Activated CD4-positive, alpha-beta T cell treated with anti-CD3 and anti-CD28 coated beads, Interleukin-2, amount 10 ng/mL, durations not matched to agents 7 days and 5 days (primary cell): ENCODE measurements at regions not wholly inside any gene's neighbourhood (a gene's known extent, or its start where the extent isn't known, plus 50 kb on each side); places are given as distances from the start of the nearest gene placed in this dataset.

Experiments
- CTCF ChIA-PET: fragments of 350-600 bp; sonication (Branson Sonifier 250); formaldehyde crosslinking; loops from one replicate; lab custom pipeline; 2021; ENCODE audit warnings: antibody characterized with exemption; lab: Charles Lee
- POLR2A ChIA-PET: fragments of 350-600 bp; sonication (Branson Sonifier 250); formaldehyde crosslinking; loops from one replicate; lab custom pipeline; 2021; ENCODE audit warnings: antibody characterized with exemption; lab: Charles Lee
- DNase-seq: peaks from one replicate; pipeline ENCODE4 v3.0.0-alpha.2; 2020
- H3K27ac Mint-ChIP-seq: one replicate; pipeline ENCODE4 v1.8.0; 2021; ENCODE audit warnings: mild to moderate bottlenecking, moderate library complexity, mixed read lengths
- H3K27me3 Mint-ChIP-seq: one replicate; pipeline ENCODE4 v1.8.0; 2021; ENCODE audit warnings: mixed read lengths
- H3K36me3 Mint-ChIP-seq: one replicate; pipeline ENCODE4 v1.8.0; 2021; ENCODE audit warnings: low read depth, mixed read lengths
- H3K4me1 Mint-ChIP-seq: one replicate; pipeline ENCODE4 v1.8.0; 2021; ENCODE audit warnings: mixed read lengths
- H3K4me3 Mint-ChIP-seq: one replicate; pipeline ENCODE4 v1.8.0; 2021; ENCODE audit warnings: mild to moderate bottlenecking, moderate library complexity, mixed read lengths
- H3K9me3 Mint-ChIP-seq: one replicate; pipeline ENCODE4 v1.8.0; 2021; ENCODE audit warnings: mixed read lengths

DNA sequence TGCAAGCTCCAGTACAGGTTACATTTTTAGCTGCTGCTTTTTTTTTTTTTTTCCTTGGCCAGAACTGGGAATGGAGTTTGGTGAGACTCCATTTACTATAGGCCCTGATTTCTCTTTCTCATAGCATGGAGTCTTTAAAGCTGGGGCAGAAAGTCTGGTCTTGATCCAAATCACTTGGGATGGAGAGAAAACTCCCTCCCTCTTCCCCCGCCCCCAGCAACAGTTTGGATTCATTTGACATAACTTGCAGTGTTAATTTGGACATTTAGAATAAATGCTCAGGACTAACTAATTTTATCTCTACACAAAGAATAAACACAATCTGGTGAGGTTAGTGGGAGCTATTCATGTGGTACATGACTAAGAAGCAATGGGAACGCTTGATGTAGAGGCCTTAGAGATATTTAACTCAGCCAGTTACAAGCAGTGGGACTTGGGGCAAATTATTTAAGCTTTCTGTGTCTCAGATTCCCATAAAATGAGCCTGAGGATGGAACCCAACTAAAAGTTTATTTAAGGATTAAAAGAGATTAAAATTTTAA lies 107.3 kb upstream of the ARHGAP5 start:
- ChIA-PET CTCF (interaction anchor here (0.7 kb wide), 1 partner anchor 183 kb away, joined by 3 read pairs; no protein-coding TSS in a partner anchor), POLR2A (no interaction called here)
- H3K36me3 Mint-ChIP-seq, result peaks cover 2% of the 10 kb centered on the region
- no peaks in the 10 kb centered on the region for H3K27me3 Mint-ChIP-seq
- H3K27ac Mint-ChIP-seq, result no peak overlapping the region
- peaks cover 8% of the 10 kb centered on the region for H3K9me3 Mint-ChIP-seq
- no peak overlapping the region for H3K4me3 Mint-ChIP-seq
- no peak for DNase-seq
- H3K4me1 Mint-ChIP-seq, result peaks cover 9% of the 10 kb centered on the region

DNA sequence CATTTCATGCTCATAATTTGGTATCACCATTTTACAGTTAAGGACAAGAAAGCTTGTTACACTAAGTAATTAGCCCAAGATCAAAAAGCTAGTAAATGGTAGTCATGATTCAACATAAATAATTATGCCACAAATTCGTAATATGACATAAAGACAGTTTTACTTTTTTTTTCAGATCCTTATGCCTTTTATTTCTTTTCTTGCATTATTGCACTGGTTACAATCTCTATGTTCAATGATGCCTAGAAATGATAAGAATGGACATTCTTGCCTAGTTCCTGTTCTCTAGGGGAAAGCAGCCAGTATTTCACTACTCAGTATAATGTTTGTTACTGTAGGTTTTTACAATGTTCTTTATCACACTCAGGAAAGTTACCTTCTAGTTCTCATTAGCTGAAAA lies 106.4 kb upstream of the ARHGAP5 start:
- Mint-ChIP-seq H3K4me3 (no peak overlapping the region), H3K4me1 (peaks cover 7% of the 10 kb centered on the region), H3K9me3 (peaks cover 8% of the 10 kb centered on the region), H3K27ac (no peak overlapping the region), H3K27me3 (no peaks in the 10 kb centered on the region), H3K36me3 (peaks cover 2% of the 10 kb centered on the region)
- CTCF ChIA-PET, result no interaction called here
- no peak for DNase-seq
- POLR2A ChIA-PET, result no interaction called here

DNA sequence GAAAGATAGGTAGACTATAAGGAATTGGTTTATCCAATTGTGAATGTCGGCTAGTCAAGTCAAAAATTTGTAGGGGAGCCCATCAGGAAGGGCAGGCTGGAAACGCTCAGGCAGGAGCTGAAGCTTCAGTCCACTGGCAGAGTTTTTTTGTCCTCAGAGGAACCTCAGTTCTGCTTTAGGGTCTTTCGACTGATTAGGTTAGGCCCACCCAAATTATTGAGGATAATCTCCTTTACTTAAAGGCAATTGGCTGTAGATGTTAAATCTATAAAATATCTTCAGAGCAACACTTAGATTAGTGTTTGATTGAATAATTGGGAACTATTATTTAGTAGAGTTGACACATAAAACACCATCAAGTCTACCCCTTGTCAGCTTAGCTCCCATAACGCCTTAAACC lies 105.5 kb upstream of the ARHGAP5 start:
- ChIA-PET CTCF (interaction anchor here (0.6 to 1.0 kb wide), 2 partner anchors 16 to 17 kb away, joined by 3 read pairs; no protein-coding TSS in a partner anchor), POLR2A (no interaction called here)
- peaks cover 2% of the 10 kb centered on the region for H3K36me3 Mint-ChIP-seq
- no peaks in the 10 kb centered on the region for H3K4me1 Mint-ChIP-seq
- no peaks in the 10 kb centered on the region for H3K27me3 Mint-ChIP-seq
- H3K27ac Mint-ChIP-seq, result no peak overlapping the region
- no peak for DNase-seq
- H3K9me3 Mint-ChIP-seq, result peaks cover 8% of the 10 kb centered on the region
- no peak overlapping the region for H3K4me3 Mint-ChIP-seq

DNA sequence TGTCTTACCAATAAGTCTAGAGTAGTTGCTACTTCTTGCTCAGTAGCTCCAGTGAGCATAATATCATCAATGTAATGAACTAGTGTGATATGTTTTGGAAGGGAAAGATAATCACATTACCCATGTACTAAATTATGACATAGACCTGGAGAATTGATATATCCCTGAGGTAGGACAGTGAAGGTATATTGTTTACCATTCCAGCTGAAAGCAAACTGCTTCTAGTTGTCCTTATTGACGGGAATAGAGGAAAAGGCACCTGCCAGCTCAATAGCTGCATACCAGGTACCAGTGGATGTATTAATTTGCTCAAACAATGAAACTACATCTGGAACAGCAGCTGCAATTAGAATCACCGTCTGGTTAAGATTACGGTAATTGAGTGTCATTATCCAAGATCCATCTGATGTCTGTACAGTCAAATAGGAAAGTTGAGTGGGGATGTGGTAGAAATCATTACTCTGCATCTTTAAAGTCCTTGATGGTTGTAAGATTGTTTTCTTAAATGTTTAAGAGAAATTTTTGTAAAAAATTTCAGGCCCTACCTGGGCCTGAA lies 100.0 kb upstream of the ARHGAP5 start:
- Mint-ChIP-seq H3K4me1 (no peaks in the 10 kb centered on the region), H3K4me3 (no peak overlapping the region), H3K9me3 (peaks cover 6% of the 10 kb centered on the region), H3K27me3 (no peaks in the 10 kb centered on the region), H3K27ac (no peak overlapping the region), H3K36me3 (no peaks in the 10 kb centered on the region)
- ChIA-PET CTCF (no interaction called here), POLR2A (no interaction called here)
- DNase-seq, result no peak

DNA sequence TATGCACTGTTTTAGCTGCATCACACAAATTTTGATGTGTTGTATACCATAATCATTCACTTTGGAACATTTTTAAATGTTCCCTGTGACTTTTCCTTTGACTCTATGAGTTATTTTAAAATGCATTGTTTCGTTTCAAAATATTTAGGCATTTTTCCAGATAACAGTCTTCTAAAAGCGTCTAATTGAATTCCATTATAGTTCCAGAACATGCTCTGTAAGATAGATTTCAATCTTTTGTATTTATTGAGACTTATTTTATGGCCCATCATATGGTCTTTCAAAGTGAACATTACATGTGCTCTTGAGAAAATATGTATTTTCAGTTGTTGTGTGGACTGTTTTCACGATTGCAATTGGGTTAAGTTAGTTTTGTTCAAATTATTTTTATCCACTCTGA lies 98.7 kb upstream of the ARHGAP5 start:
- DNase-seq, result no peak
- Mint-ChIP-seq H3K36me3 (no peaks in the 10 kb centered on the region), H3K9me3 (peaks cover 6% of the 10 kb centered on the region), H3K27me3 (no peaks in the 10 kb centered on the region), H3K4me1 (no peaks in the 10 kb centered on the region), H3K4me3 (no peak overlapping the region), H3K27ac (no peak overlapping the region)
- CTCF ChIA-PET, result interaction anchor here (0.7 kb wide), 1 partner anchor 402 kb away, joined by 3 read pairs; no protein-coding TSS in a partner anchor
- POLR2A ChIA-PET, result no interaction called here

DNA sequence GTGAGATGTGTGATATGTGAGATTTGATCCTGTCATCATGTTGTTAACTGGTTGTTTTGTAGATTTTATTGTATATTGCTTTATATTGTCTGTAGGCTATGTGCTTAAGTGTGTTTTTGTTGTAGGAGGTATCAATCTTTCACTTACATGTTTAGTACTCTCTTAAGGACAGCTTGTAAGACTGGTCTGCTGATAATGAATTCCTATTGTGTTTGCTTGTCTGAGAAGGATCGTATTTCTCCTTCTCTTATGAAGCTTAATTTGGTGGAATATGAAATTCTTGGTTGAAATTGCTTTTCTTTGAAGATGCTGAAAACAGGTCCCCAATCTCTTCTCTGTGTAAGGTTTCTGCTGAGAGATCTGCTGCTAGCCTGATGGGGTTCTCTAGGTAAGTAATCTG lies 94.5 kb upstream of the ARHGAP5 start:
- Mint-ChIP-seq H3K4me1 (no peaks in the 10 kb centered on the region), H3K36me3 (peaks cover 1% of the 10 kb centered on the region), H3K27ac (no peak overlapping the region), H3K9me3 (peaks cover 7% of the 10 kb centered on the region), H3K27me3 (no peaks in the 10 kb centered on the region), H3K4me3 (no peak overlapping the region)
- DNase-seq, result no peak
- POLR2A ChIA-PET, result no interaction called here
- CTCF ChIA-PET, result interaction anchor here (0.6 kb wide), 1 partner anchor 280 kb away, joined by 5 read pairs; no protein-coding TSS in a partner anchor

DNA sequence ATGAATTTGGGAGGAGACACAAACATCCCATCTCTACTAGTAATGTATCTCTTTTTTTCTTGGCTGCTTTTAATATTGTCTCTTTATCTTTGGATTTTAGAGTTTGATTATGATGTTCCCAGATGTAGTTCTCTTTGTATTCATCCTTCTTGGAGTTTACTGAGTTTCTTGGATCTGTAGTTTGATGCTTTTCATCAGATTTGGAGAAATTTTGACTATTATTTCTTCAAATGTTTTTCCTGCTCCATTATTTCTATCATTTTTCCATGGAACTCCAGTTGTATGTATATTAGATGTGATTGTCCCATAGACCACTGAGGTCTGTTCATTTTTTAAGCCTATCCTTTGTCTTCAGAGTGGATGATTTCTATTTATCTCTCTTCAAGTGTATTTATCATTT lies 90.7 kb upstream of the ARHGAP5 start:
- H3K36me3 Mint-ChIP-seq, result peaks cover 1% of the 10 kb centered on the region
- H3K4me1 Mint-ChIP-seq, result no peaks in the 10 kb centered on the region
- DNase-seq, result no peak
- H3K9me3 Mint-ChIP-seq, result peaks cover 6% of the 10 kb centered on the region
- ChIA-PET POLR2A (no interaction called here), CTCF (no interaction called here)
- H3K27me3 Mint-ChIP-seq, result peaks cover 7% of the 10 kb centered on the region
- no peak overlapping the region for H3K27ac Mint-ChIP-seq
- no peak overlapping the region for H3K4me3 Mint-ChIP-seq

DNA sequence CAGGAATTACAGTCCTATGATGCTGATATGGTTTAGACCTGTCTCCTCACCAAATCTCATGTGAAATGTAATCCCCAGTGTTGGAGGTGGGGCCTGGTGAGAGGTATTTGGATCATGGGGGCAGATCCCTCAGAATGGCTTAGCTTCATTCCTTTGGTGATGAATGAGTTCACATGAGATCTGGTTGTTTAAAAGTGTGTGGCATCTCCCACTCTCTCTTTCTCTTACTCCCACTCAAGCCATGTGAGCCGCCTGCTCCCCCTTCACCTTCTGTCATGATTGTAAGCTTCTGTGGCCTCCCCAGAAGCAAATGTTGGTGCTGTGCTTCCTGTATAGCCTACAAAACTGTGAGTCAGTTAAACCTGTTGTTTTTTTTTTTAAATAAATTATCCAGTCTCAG lies 89.4 kb upstream of the ARHGAP5 start:
- Mint-ChIP-seq H3K4me3 (no peak overlapping the region), H3K9me3 (peaks cover 4% of the 10 kb centered on the region), H3K36me3 (peaks cover 1% of the 10 kb centered on the region), H3K27me3 (peaks cover 12% of the 10 kb centered on the region), H3K4me1 (no peaks in the 10 kb centered on the region), H3K27ac (no peak overlapping the region)
- ChIA-PET CTCF (interaction anchor here (0.6 kb wide), 1 partner anchor 44 kb away, joined by 4 read pairs; no protein-coding TSS in a partner anchor), POLR2A (no interaction called here)
- no peak for DNase-seq

DNA sequence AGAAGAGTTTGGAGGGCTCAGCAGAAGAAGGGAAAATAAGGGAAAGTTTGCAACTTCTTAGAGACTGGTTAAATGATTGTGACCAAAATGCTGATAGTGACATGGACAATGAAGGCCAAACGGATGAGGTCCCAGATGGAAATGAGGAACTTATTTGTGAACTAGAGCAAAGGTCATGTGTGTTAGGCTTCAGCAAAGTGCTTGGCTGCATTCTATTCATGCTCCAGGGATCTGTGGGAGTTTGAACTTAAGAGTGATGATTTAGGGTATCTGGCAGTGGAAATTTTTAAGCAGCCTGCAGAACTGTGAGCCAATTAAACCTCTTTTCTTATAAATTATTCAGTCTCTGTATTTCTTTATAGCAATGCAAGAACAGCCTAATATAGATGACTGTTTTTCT lies 88.9 kb upstream of the ARHGAP5 start:
- H3K27me3 Mint-ChIP-seq, result peaks cover 12% of the 10 kb centered on the region
- H3K9me3 Mint-ChIP-seq, result peaks cover 4% of the 10 kb centered on the region
- POLR2A ChIA-PET, result no interaction called here
- H3K4me1 Mint-ChIP-seq, result no peaks in the 10 kb centered on the region
- no peak overlapping the region for H3K4me3 Mint-ChIP-seq
- CTCF ChIA-PET, result no interaction called here
- peaks cover 1% of the 10 kb centered on the region for H3K36me3 Mint-ChIP-seq
- DNase-seq, result no peak
- H3K27ac Mint-ChIP-seq, result no peak overlapping the region

DNA sequence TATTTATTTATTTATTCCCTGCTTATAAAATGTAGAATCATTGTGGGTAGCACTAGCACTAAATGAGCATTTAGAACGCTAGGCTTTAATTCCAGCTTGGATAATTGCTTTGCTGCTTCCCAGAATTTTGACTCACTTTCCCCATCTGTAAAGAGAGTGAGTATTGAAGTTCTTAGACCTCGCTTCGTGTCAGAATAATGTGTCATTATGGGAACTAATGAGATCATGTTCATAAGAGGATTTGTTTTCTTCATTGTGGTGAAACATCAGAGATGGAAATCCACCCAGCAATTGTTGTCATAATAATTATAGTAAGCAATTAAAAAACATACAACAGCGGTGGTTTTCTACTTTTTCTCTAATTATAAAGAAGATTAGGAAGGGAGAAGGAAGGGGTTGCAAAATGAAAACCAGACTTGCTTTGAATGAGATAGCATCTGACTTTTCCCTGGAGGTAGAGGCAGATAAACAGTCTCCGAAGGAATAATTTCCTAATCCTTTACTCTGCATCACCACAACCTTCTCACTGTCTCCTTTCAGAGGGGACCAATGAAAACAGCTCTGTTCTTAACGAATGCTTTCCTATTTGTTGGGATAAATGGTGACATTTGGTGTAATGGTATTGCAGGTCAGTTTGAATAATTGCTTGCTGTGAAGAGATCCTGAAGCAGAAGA lies 86.8 kb upstream of the ARHGAP5 start:
- POLR2A ChIA-PET, result interaction anchor here (0.5 kb wide), 1 partner anchor 29 kb away, joined by 3 read pairs; no protein-coding TSS in a partner anchor
- Mint-ChIP-seq H3K27me3 (peaks cover 12% of the 10 kb centered on the region), H3K4me1 (no peaks in the 10 kb centered on the region), H3K36me3 (peaks cover 1% of the 10 kb centered on the region), H3K27ac (no peak overlapping the region), H3K9me3 (peaks cover 4% of the 10 kb centered on the region), H3K4me3 (no peak overlapping the region)
- no peak for DNase-seq
- CTCF ChIA-PET, result no interaction called here

DNA sequence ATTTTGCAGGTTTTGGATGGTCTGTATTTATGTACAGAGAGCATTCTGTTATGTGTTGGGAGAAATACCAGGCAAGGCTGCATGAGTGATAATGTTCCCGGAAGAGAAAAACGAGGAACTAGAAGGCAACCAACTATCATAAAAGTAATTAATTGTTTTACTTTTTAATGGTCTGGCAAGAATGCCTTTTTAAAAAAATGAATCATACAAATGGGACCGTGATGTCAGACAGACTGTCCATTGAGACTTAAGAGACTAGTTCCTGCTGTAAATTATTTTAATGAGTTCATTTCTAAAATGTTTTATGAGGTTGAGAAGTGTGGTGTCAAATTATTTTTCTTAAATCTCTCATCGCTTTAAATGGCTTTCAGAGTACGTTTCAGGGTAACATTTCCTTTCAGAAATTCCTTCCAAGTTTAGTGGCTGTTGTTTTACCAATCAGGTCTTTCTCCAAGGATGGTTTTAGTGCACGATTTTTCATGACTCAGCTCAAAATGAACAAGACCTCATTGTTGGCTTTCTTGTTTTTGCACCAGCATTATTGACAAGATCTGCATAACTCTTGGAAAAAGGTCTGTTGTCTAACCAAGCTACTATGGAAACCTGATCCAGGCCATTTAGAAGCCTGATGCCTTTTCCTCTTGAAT lies 86.1 kb upstream of the ARHGAP5 start:
- CTCF ChIA-PET, result no interaction called here
- no peak overlapping the region for H3K4me3 Mint-ChIP-seq
- H3K36me3 Mint-ChIP-seq, result peaks cover 1% of the 10 kb centered on the region

DNA sequence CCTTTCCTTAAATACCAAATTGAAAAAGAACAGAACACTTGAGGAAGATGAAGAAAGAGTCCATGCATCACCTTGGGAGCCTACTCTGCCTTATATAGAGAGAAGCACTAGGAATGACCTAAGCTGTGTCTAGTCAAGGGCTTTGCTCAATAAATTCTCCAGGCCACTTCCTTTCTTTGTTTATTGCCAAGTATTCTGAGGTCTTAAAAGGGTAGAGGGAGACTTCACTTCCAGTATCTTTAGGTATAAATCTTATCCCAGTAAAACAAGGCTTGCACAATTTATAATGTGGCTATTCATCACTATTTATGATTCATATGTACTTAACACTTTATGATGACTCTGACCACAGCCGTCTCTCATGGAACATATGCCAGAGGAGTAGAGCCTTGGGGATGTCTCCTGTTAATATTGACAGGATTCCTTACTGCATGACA lies 85.1 kb upstream of the ARHGAP5 start:
- ChIA-PET POLR2A (no interaction called here), CTCF (no interaction called here)
- no peak overlapping the region for H3K4me3 Mint-ChIP-seq
- H3K4me1 Mint-ChIP-seq, result no peaks in the 10 kb centered on the region
- no peaks in the 10 kb centered on the region for H3K9me3 Mint-ChIP-seq
- no peaks in the 10 kb centered on the region for H3K36me3 Mint-ChIP-seq
- no peak overlapping the region for H3K27ac Mint-ChIP-seq
- DNase-seq, result no peak
- peaks cover 12% of the 10 kb centered on the region for H3K27me3 Mint-ChIP-seq

More for the DNA sequence above, 86.1 kb upstream of the ARHGAP5 start:
- Mint-ChIP-seq H3K27ac (no peak overlapping the region), H3K4me1 (no peaks in the 10 kb centered on the region), H3K27me3 (peaks cover 12% of the 10 kb centered on the region), H3K9me3 (peaks cover 4% of the 10 kb centered on the region)
- POLR2A ChIA-PET, result no interaction called here
- no peak for DNase-seq

DNA sequence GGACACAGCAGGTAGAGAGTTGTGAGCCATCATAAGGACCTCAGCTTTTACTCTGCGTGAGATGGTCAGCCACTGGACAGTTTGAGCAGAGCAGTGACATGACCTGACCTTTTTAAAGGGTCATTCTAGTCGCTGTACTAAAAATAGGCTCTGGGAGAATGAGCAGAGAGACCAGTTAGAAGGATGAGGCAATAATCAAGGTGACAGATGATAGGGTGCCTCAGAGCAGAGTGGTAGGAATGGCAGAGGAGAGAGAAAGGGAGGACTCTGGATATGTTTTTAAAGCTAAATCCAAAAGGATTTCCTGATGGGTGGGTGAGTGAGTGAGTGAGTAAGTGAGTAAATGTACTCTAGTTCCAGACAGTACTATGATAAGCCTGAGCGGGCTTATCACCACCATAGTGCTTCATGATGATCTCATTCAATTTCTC lies 83.6 kb upstream of the ARHGAP5 start:
- Mint-ChIP-seq H3K4me1 (no peaks in the 10 kb centered on the region), H3K4me3 (no peak overlapping the region), H3K9me3 (no peaks in the 10 kb centered on the region), H3K36me3 (no peaks in the 10 kb centered on the region), H3K27ac (no peak overlapping the region), H3K27me3 (peaks cover 12% of the 10 kb centered on the region)
- CTCF ChIA-PET, result interaction anchor here (1.0 kb wide), 1 partner anchor 8 kb away, joined by 3 read pairs; no protein-coding TSS in a partner anchor
- no peak for DNase-seq
- POLR2A ChIA-PET, result no interaction called here
